ENCODE measurements at regions not wholly inside any gene's neighbourhood (a gene's known extent, or its start where the extent isn't known, plus 50 kb on each side); places are given as distances from the start of the nearest gene placed in this dataset.

GRCh38 chr20:48480216-48480772 is 347.5 kb downstream of the PREX1 start:
- TF ChIP-seq CTCF (conservative IDR thresholded peaks at IDR 0.05; ENCODE audit: low read depth, low read length) (no peak), EZH2 (IDR thresholded peaks at IDR 0.05; ENCODE audit: borderline replicate concordance, low read depth, low read length, poor library complexity, severe bottlenecking) (no peak)

Measured in A673 (cell line).